H9 (cell line): ENCODE measurements at regions not wholly inside any gene's neighbourhood (a gene's known extent, or its start where the extent isn't known, plus 50 kb on each side); places are given as distances from the start of the nearest gene placed in this dataset.

Experiments used
- DNase-seq: peaks from one replicate; pipeline ENCODE4 v3.0.0-alpha.2; 2017
- H2AFZ ChIP-seq: one replicate; pipeline ENCODE4 v1.6.1; 2013; ENCODE audit warnings: mild to moderate bottlenecking, low read length, control low read depth, moderate library complexity
- H2AK5ac ChIP-seq: 2 replicates; pipeline ENCODE4 v1.6.1; 2013; ENCODE audit warnings: low read length, control low read depth, mixed read lengths; ENCODE audit not compliant: insufficient read length
- H2BK120ac ChIP-seq: one replicate; pipeline ENCODE4 v1.6.1; 2013; ENCODE audit warnings: low read depth, mild to moderate bottlenecking, low read length, control low read depth, inconsistent platforms; ENCODE audit not compliant: poor library complexity, severe bottlenecking
- H2BK12ac ChIP-seq: 2 replicates; pipeline ENCODE4 v1.6.1; 2013; ENCODE audit warnings: low read length, control low read depth, mixed read lengths, low read depth; ENCODE audit not compliant: insufficient read length
- H2BK15ac ChIP-seq: 2 replicates; pipeline ENCODE4 v1.6.1; 2013; ENCODE audit warnings: low read depth, low read length, control low read depth
- H2BK20ac ChIP-seq: one replicate; pipeline ENCODE4 v1.6.1; 2013; ENCODE audit warnings: low read depth, mild to moderate bottlenecking, low read length, control low read depth, inconsistent platforms; ENCODE audit not compliant: poor library complexity, severe bottlenecking
- H2BK5ac ChIP-seq: 2 replicates; pipeline ENCODE4 v1.6.1; 2013; ENCODE audit warnings: low read length, control low read depth, mixed read lengths; ENCODE audit not compliant: insufficient read length
- H3K14ac ChIP-seq: 2 replicates; pipeline ENCODE4 v1.6.1; 2013; ENCODE audit warnings: low read length, control low read depth; ENCODE audit not compliant: insufficient read depth
- H3K18ac ChIP-seq: 2 replicates; pipeline ENCODE4 v1.6.1; 2013; ENCODE audit warnings: low read depth, mild to moderate bottlenecking, mixed read lengths, low read length, control low read depth; ENCODE audit not compliant: insufficient read length
- H3K23ac ChIP-seq: 2 replicates; pipeline ENCODE4 v1.6.1; 2013; ENCODE audit warnings: low read length, control low read depth, mixed read lengths, low read depth; ENCODE audit not compliant: insufficient read length
- H3K23me2 ChIP-seq: 2 replicates; pipeline ENCODE4 v1.6.1; 2013; ENCODE audit warnings: low read depth, mild to moderate bottlenecking, mixed read lengths, low read length, control low read depth; ENCODE audit not compliant: insufficient read length, poor library complexity, severe bottlenecking
- H3K27ac ChIP-seq: 2 replicates; pipeline ENCODE4 v1.5.1; 2013; ENCODE audit warnings: low read length, control low read depth, mixed read lengths, low read depth; ENCODE audit not compliant: insufficient read length
- H3K27me3 ChIP-seq: 2 replicates; pipeline ENCODE4 v1.6.1; 2013; ENCODE audit warnings: low read length, control low read depth, inconsistent platforms; ENCODE audit not compliant: insufficient read depth
- H3K4ac ChIP-seq: 2 replicates; pipeline ENCODE4 v1.6.1; 2013; ENCODE audit warnings: low read depth, mild to moderate bottlenecking, control low read depth, inconsistent platforms, low read length, moderate library complexity
- H3K4me1 ChIP-seq: 2 replicates; pipeline ENCODE4 v1.6.1; 2013; ENCODE audit warnings: low read length, control low read depth, inconsistent platforms; ENCODE audit not compliant: insufficient read depth
- H3K4me2 ChIP-seq: 2 replicates; pipeline ENCODE4 v1.6.1; 2013; ENCODE audit warnings: low read length, control low read depth, mixed read lengths; ENCODE audit not compliant: insufficient read length, insufficient read depth
- H3K56ac ChIP-seq: 2 replicates; pipeline ENCODE4 v1.6.1; 2013; ENCODE audit warnings: low read depth, mild to moderate bottlenecking, mixed read lengths, low read length, control low read depth; ENCODE audit not compliant: insufficient read length
- H3K79me1 ChIP-seq: 2 replicates; pipeline ENCODE4 v1.6.1; 2013; ENCODE audit warnings: low read depth, mild to moderate bottlenecking, moderate library complexity, low read length, control low read depth, inconsistent platforms; ENCODE audit not compliant: insufficient read depth, poor library complexity, severe bottlenecking
- H3K79me2 ChIP-seq: 2 replicates; pipeline ENCODE4 v1.6.1; 2013; ENCODE audit warnings: low read length, control low read depth, inconsistent platforms; ENCODE audit not compliant: insufficient read depth
- H3K9ac ChIP-seq: 2 replicates; pipeline ENCODE4 v1.6.1; 2013; ENCODE audit warnings: low read length, control low read depth, mixed read lengths; ENCODE audit not compliant: insufficient read length; ENCODE audit errors: extremely low read depth
- H3K9me3 ChIP-seq: one replicate; pipeline ENCODE4 v1.6.1; 2013; ENCODE audit warnings: low read depth, low read length, inconsistent platforms; ENCODE audit not compliant: control insufficient read depth
- H3T11ph ChIP-seq: one replicate; pipeline ENCODE4 v1.6.1; 2013; ENCODE audit warnings: mild to moderate bottlenecking, low read length, control low read depth, inconsistent platforms
- H4K20me1 ChIP-seq: one replicate; pipeline ENCODE4 v1.6.1; 2013; ENCODE audit not compliant: control insufficient read depth, insufficient read length, insufficient read depth
- H4K5ac ChIP-seq: 2 replicates; pipeline ENCODE4 v1.6.1; 2013; ENCODE audit warnings: low read depth, mild to moderate bottlenecking, mixed read lengths, low read length, control low read depth; ENCODE audit not compliant: insufficient read length
- H4K8ac ChIP-seq: replicated peaks from 2 replicates; pipeline ENCODE4 v1.6.1; 2013; ENCODE audit warnings: low read length, control low read depth, mixed read lengths, low read depth; ENCODE audit not compliant: insufficient read length
- H4K91ac ChIP-seq: 2 replicates; pipeline ENCODE4 v1.6.1; 2013; ENCODE audit warnings: low read depth, mild to moderate bottlenecking, moderate library complexity, mixed read lengths, low read length, control low read depth; ENCODE audit not compliant: insufficient read length
- H3K27ac Mint-ChIP-seq, 3 experiments: 2 replicates in 2 of 3; 3 replicates in 1 of 3; pipeline ENCODE4 v1.8.0; 2020 to 2021; ENCODE audit warnings: mixed read lengths in 3 of 3, mild to moderate bottlenecking in 1 of 3, moderate library complexity in 1 of 3
- H3K27me3 Mint-ChIP-seq: 2 replicates; pipeline ENCODE4 v1.8.0; 2021; ENCODE audit warnings: low read depth, mild to moderate bottlenecking, moderate library complexity, mixed read lengths
- H3K36me3 Mint-ChIP-seq, 3 experiments: 2 replicates in 2 of 3; 3 replicates in 1 of 3; pipeline ENCODE4 v1.8.0; 2020 to 2021; ENCODE audit warnings: low read depth in 3 of 3, mixed read lengths in 3 of 3; ENCODE audit not compliant: insufficient read depth in 1 of 3
- H3K4me1 Mint-ChIP-seq, 2 experiments: 2 replicates each; pipeline ENCODE4 v1.8.0; 2020; ENCODE audit warnings: mixed read lengths in 2 of 2
- H3K4me3 Mint-ChIP-seq, 2 experiments: 2 replicates in 1 of 2; 3 replicates in 1 of 2; pipeline ENCODE4 v1.8.0; 2020 to 2021; ENCODE audit warnings: mild to moderate bottlenecking in 2 of 2, mixed read lengths in 2 of 2, moderate library complexity in 1 of 2
- H3K9me3 Mint-ChIP-seq, 2 experiments: 2 replicates in 1 of 2; 3 replicates in 1 of 2; pipeline ENCODE4 v1.8.0; 2020; ENCODE audit warnings: mild to moderate bottlenecking in 2 of 2, mixed read lengths in 2 of 2, moderate library complexity in 1 of 2
- WGBS: extraction: QIAGEN DNeasy Blood & Tissue Kit; methylation state at CpG from one replicate; pipeline ENCODE4 v1.1.7; 2013; ENCODE audit warnings: missing lambda C conversion rate, low lambda C conversion rate, mixed read lengths; ENCODE audit not compliant: insufficient read length; ENCODE audit errors: extremely low coverage; 5-methylcytosine and 5-hydroxymethylcytosine counted together
- TF ChIP-seq, protein P1 (sequence below): fragments of 200-600 bp; sonication (generic); conservative IDR thresholded peaks from 3 replicates; pipeline ENCODE4 v1.8.0; 2021; ENCODE audit warnings: antibody characterized with exemption, mild to moderate bottlenecking

DNA sequence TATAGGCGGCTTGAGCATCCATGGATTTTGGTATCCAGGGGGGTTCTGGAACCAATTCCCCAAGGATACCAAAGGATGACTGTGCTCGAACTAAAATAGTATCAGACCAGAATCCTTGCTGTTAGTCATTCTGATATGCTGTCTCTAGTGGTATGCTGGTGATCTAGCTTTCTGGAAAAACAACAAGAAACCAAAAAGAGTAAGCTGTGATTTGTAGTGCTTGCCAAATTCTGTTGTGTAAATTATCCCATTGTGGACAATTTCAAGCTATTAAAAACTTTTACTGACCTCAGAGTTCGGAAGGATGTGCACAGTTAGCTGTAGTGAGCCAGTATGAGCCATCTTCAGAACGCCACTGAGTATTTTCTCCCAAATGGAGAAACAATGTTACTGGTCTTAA is 99.0 kb upstream of the FBN2 start:
- no peak overlapping the region for H2BK20ac ChIP-seq
- H3K23ac ChIP-seq = no peak overlapping the region
- no peaks in the 10 kb centered on the region for H3K79me1 ChIP-seq
- H3K9me3 ChIP-seq = no peaks in the 10 kb centered on the region
- no peak overlapping the region for H2BK120ac ChIP-seq
- Mint-ChIP-seq H3K27ac (no peak overlapping the region), H3K4me3 (no peak overlapping the region), H3K36me3 (no peaks in the 10 kb centered on the region), H3K27me3 (no peaks in the 10 kb centered on the region; the same call in 1 of the 2 replicates), H3K9me3 (peaks cover 0 to 2% of the 10 kb centered on the region in 2 experiments; a peak in 1 of 5 replicates), H3K4me1 (no peaks in the 10 kb centered on the region)
- H2BK5ac ChIP-seq = no peak overlapping the region
- H3K27me3 ChIP-seq = no peaks in the 10 kb centered on the region
- H3K4me2 ChIP-seq = no peak overlapping the region
- no peak overlapping the region for H3K27ac ChIP-seq
- no peaks in the 10 kb centered on the region for H3K4me1 ChIP-seq
- H4K5ac ChIP-seq = no peak overlapping the region
- no peak overlapping the region for H4K8ac ChIP-seq
- WGBS = no CpG with 5 or more reads among the region's 4 CpGs
- no peak overlapping the region for H3K14ac ChIP-seq
- H3K23me2 ChIP-seq = no peaks in the 10 kb centered on the region
- H3K4ac ChIP-seq = no peak overlapping the region
- TF ChIP-seq, protein P1, sequence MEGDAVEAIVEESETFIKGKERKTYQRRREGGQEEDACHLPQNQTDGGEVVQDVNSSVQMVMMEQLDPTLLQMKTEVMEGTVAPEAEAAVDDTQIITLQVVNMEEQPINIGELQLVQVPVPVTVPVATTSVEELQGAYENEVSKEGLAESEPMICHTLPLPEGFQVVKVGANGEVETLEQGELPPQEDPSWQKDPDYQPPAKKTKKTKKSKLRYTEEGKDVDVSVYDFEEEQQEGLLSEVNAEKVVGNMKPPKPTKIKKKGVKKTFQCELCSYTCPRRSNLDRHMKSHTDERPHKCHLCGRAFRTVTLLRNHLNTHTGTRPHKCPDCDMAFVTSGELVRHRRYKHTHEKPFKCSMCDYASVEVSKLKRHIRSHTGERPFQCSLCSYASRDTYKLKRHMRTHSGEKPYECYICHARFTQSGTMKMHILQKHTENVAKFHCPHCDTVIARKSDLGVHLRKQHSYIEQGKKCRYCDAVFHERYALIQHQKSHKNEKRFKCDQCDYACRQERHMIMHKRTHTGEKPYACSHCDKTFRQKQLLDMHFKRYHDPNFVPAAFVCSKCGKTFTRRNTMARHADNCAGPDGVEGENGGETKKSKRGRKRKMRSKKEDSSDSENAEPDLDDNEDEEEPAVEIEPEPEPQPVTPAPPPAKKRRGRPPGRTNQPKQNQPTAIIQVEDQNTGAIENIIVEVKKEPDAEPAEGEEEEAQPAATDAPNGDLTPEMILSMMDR = no peak
- H4K91ac ChIP-seq = no peak overlapping the region
- H4K20me1 ChIP-seq = no peaks in the 10 kb centered on the region
- no peak overlapping the region for H2AFZ ChIP-seq
- H2BK15ac ChIP-seq = no peak overlapping the region
- DNase-seq = no peak
- H3K79me2 ChIP-seq = no peaks in the 10 kb centered on the region
- H2BK12ac ChIP-seq = no peak overlapping the region
- no peak overlapping the region for H3K56ac ChIP-seq
- no peak overlapping the region for H2AK5ac ChIP-seq
- H3T11ph ChIP-seq = no peak overlapping the region
- no peak overlapping the region for H3K18ac ChIP-seq
- no peak overlapping the region for H3K9ac ChIP-seq
